SK-N-SH treated with all-trans-retinoic acid at 6 μM for 48 hours (cell line): ENCODE measurements at regions not wholly inside any gene's neighbourhood (a gene's known extent, or its start where the extent isn't known, plus 50 kb on each side); places are given as distances from the start of the nearest gene placed in this dataset.

Experiments
- ATAC-seq: fragments of 200-7000 bp; cut with Tn5 transposase; 3 replicates; pipeline ENCODE4 v1.9.1; 2020; ENCODE audit warnings: mild to moderate bottlenecking, moderate library complexity
- ARNTL ChIP-seq: fragments of 450-650 bp; formaldehyde crosslinking; IDR thresholded peaks from 2 replicates; pipeline ENCODE4 v1.5.0; 2020; ENCODE audit warnings: low read depth, mild to moderate bottlenecking, moderate library complexity, borderline replicate concordance
- BACH2 ChIP-seq: fragments of 250-450 bp; sonication (Bioruptor Pico); IDR thresholded peaks from 2 replicates; pipeline ENCODE4 v1.9.0; 2021; ENCODE audit warnings: mild to moderate bottlenecking, borderline replicate concordance
- CREB5 ChIP-seq: fragments of 250-450 bp; sonication (Bioruptor Pico); IDR thresholded peaks from 2 replicates; pipeline ENCODE4 v1.5.1; 2020; ENCODE audit warnings: low read depth, mild to moderate bottlenecking, moderate library complexity
- CSDC2 ChIP-seq: fragments of 250-450 bp; sonication (Bioruptor Pico); IDR thresholded peaks from 2 replicates; pipeline ENCODE4 v1.5.0; 2020; ENCODE audit warnings: mild to moderate bottlenecking, moderate library complexity
- CSRNP3 ChIP-seq: fragments of 250-450 bp; sonication (Bioruptor Pico); IDR thresholded peaks from 2 replicates; pipeline ENCODE4 v1.5.1; 2021; ENCODE audit warnings: mild to moderate bottlenecking, moderate library complexity
- ESRRG ChIP-seq: fragments of 250-450 bp; sonication (Bioruptor Pico); IDR thresholded peaks from 2 replicates; pipeline ENCODE4 v1.6.1; 2021; ENCODE audit warnings: mild to moderate bottlenecking
- GLIS3 ChIP-seq: fragments of 250-450 bp; sonication (Bioruptor Pico); IDR thresholded peaks from 2 replicates; pipeline ENCODE4 v1.5.0; 2020; ENCODE audit warnings: mild to moderate bottlenecking, moderate library complexity
- ISL1 ChIP-seq: fragments of 250-450 bp; sonication (Bioruptor Pico); IDR thresholded peaks from 2 replicates; pipeline ENCODE4 v2.1.2; 2022; ENCODE audit warnings: mild to moderate bottlenecking, moderate library complexity
- OSR1 ChIP-seq: fragments of 250-450 bp; sonication (Bioruptor Pico); IDR thresholded peaks from 2 replicates; pipeline ENCODE4 v1.8.0; 2022; ENCODE audit warnings: moderate library complexity, mild to moderate bottlenecking, inconsistent platforms
- PATZ1 ChIP-seq: fragments of 250-450 bp; sonication (Bioruptor Pico); IDR thresholded peaks from 2 replicates; pipeline ENCODE4 v1.8.0; 2020; ENCODE audit warnings: mild to moderate bottlenecking, moderate library complexity, borderline replicate concordance
- POU6F1 ChIP-seq: fragments of 250-450 bp; sonication (Bioruptor Pico); IDR thresholded peaks from 2 replicates; pipeline ENCODE4 v1.8.0; 2021; ENCODE audit warnings: low read depth, mild to moderate bottlenecking, moderate library complexity, borderline replicate concordance
- RARB ChIP-seq: fragments of 250-450 bp; sonication (Bioruptor Pico); IDR thresholded peaks from 2 replicates; pipeline ENCODE4 v1.8.0; 2021; ENCODE audit warnings: mild to moderate bottlenecking, moderate library complexity
- SNAI2 ChIP-seq: fragments of 250-450 bp; sonication (Bioruptor Pico); IDR thresholded peaks from 2 replicates; pipeline ENCODE4 v1.5.0; 2020; ENCODE audit warnings: mild to moderate bottlenecking, moderate library complexity
- TCF4 ChIP-seq: fragments of 250-450 bp; sonication (Bioruptor Pico); IDR thresholded peaks from 2 replicates; pipeline ENCODE4 v1.8.0; 2021; ENCODE audit warnings: mild to moderate bottlenecking, moderate library complexity, borderline replicate concordance
- TOX ChIP-seq: fragments of 250-450 bp; sonication (Bioruptor Pico); IDR thresholded peaks from 2 replicates; pipeline ENCODE4 v1.8.0; 2021; ENCODE audit warnings: mild to moderate bottlenecking, moderate library complexity, borderline replicate concordance
- TSHZ2 ChIP-seq: fragments of 250-450 bp; sonication (Bioruptor Pico); IDR thresholded peaks from 2 replicates; pipeline ENCODE4 v1.5.0; 2020; ENCODE audit warnings: mild to moderate bottlenecking, moderate library complexity
- ZC3H10 ChIP-seq: fragments of 250-450 bp; sonication (Bioruptor Pico); IDR thresholded peaks from 2 replicates; pipeline ENCODE4 v1.5.1; 2021; ENCODE audit warnings: mild to moderate bottlenecking, moderate library complexity
- ZFP3 ChIP-seq: fragments of 250-450 bp; sonication (Bioruptor Pico); IDR thresholded peaks from 2 replicates; pipeline ENCODE4 v1.5.0; 2020; ENCODE audit warnings: mild to moderate bottlenecking, moderate library complexity
- ZFP30 ChIP-seq: fragments of 450-650 bp; formaldehyde crosslinking; IDR thresholded peaks from 2 replicates; pipeline ENCODE4 v1.5.0; 2022; ENCODE audit warnings: mild to moderate bottlenecking, moderate library complexity
- ZNF565 ChIP-seq: fragments of 450-650 bp; formaldehyde crosslinking; conservative IDR thresholded peaks from 2 replicates; pipeline ENCODE4 v1.5.0; 2020; ENCODE audit warnings: low read depth, mild to moderate bottlenecking, moderate library complexity
- ZNF70 ChIP-seq: fragments of 450-650 bp; formaldehyde crosslinking; IDR thresholded peaks from 2 replicates; pipeline ENCODE4 v1.5.0; 2020; ENCODE audit warnings: mild to moderate bottlenecking, moderate library complexity
- ZNF8 ChIP-seq: fragments of 450-650 bp; formaldehyde crosslinking; IDR thresholded peaks from 2 replicates; pipeline ENCODE4 v1.5.0; 2020; ENCODE audit warnings: mild to moderate bottlenecking, moderate library complexity

- TF ChIP-seq CSDC2 (CRISPR knock-in tag), result no peak
- no peak for TF ChIP-seq ZFP3
- no peak for TF ChIP-seq BACH2 (CRISPR knock-in tag)
- TF ChIP-seq ESRRG (CRISPR knock-in tag), result no peak
- no peak for TF ChIP-seq ZFP30
- TF ChIP-seq ZNF70 (CRISPR knock-in tag), result no peak
- no peak for TF ChIP-seq ZNF8
- no peak for TF ChIP-seq CSRNP3
- TF ChIP-seq SNAI2 (CRISPR knock-in tag), result no peak
- no peak for TF ChIP-seq ISL1 (CRISPR knock-in tag)
- TF ChIP-seq ZC3H10, result no peak
- TF ChIP-seq GLIS3 (CRISPR knock-in tag), result no peak
- no peak for TF ChIP-seq RARB (CRISPR knock-in tag)
- no peak for TF ChIP-seq OSR1 (CRISPR knock-in tag)
- no peak for ATAC-seq
These were observed 427.1 kb upstream of the FBXO33 start for GRCh38 chr14:39859314-39859713.

- TF ChIP-seq ZFP3 (no peak), ZNF70 (CRISPR knock-in tag) (no peak), PATZ1 (CRISPR knock-in tag) (no peak), GLIS3 (CRISPR knock-in tag) (no peak), TSHZ2 (CRISPR knock-in tag) (no peak), BACH2 (CRISPR knock-in tag) (no peak), CSDC2 (CRISPR knock-in tag) (no peak), ZNF8 (no peak), ZNF565 (CRISPR knock-in tag) (no peak), TOX (no peak), CREB5 (no peak), ARNTL (CRISPR knock-in tag) (no peak), POU6F1 (no peak), RARB (CRISPR knock-in tag) (no peak), ISL1 (CRISPR knock-in tag) (no peak), SNAI2 (CRISPR knock-in tag) (no peak), TCF4 (CRISPR knock-in tag) (no peak), CSRNP3 (no peak)
- TF ChIP-seq, all 23 proteins: peak for 0
- no peak for ATAC-seq
These were observed 425.3 kb upstream of the FBXO33 start for GRCh38 chr14:39857376-39858055.
